Right kidney (tissue), 1 donor: ENCODE measurements at regions not wholly inside any gene's neighbourhood (a gene's known extent, or its start where the extent isn't known, plus 50 kb on each side); places are given as distances from the start of the nearest gene placed in this dataset.
A peak's percentile ranks its signal among the peaks of the same experiment; 100 is the strongest.

Source experiments
- DNase-seq: peaks from one replicate; pipeline ENCODE4 v3.0.0-alpha.2; 2016

- no peak for DNase-seq
Measured at GRCh38 chr14:101150039-101150610, 246.6 kb upstream of the RTL1 start.

GRCh38 chr14:101151226-101151926 lies 247.9 kb upstream of the RTL1 start:
- DNase-seq: no peak

GRCh38 chr14:101151927-101152305 lies 248.4 kb upstream of the RTL1 start:
- no peak for DNase-seq

GRCh38 chr14:101152855-101153254 lies 249.3 kb upstream of the RTL1 start:
- DNase-seq: no peak

GRCh38 chr14:101153691-101154090 lies 250.2 kb upstream of the RTL1 start:
- no peak for DNase-seq

- no peak for DNase-seq
Measured at GRCh38 chr14:101155575-101155974, 252.1 kb upstream of the RTL1 start.

- DNase-seq: no peak
Measured at GRCh38 chr14:101167428-101167827, 263.9 kb upstream of the RTL1 start.

GRCh38 chr14:101169267-101169666 lies 265.7 kb upstream of the RTL1 start:
- no peak for DNase-seq

GRCh38 chr14:101171650-101172049 lies 268.1 kb upstream of the RTL1 start:
- no peak for DNase-seq

- no peak for DNase-seq
Measured at GRCh38 chr14:101173698-101174521, 270.4 kb upstream of the RTL1 start.

GRCh38 chr14:101174522-101174838 lies 271.0 kb upstream of the RTL1 start:
- DNase-seq: no peak

GRCh38 chr14:101174980-101175606 lies 271.6 kb upstream of the RTL1 start:
- DNase-seq: no peak

- no peak for DNase-seq
Measured at GRCh38 chr14:101175731-101176534, 272.4 kb upstream of the RTL1 start.

- DNase-seq: no peak
Measured at GRCh38 chr14:101176535-101177205, 273.1 kb upstream of the RTL1 start.

- peak; percentile 55 for DNase-seq
Measured at GRCh38 chr14:101177301-101177971, 273.9 kb upstream of the RTL1 start.

- no peak for DNase-seq
Measured at GRCh38 chr14:101178184-101179072, 274.9 kb upstream of the RTL1 start.

- no peak for DNase-seq
Measured at GRCh38 chr14:101179691-101180211, 276.2 kb upstream of the RTL1 start.

- DNase-seq: no peak
Measured at GRCh38 chr14:101181446-101182313, 278.2 kb upstream of the RTL1 start.

GRCh38 chr14:101182476-101182875 lies 279.0 kb upstream of the RTL1 start:
- no peak for DNase-seq
